GM18499 (cell line): ENCODE measurements at regions not wholly inside any gene's neighbourhood (a gene's known extent, or its start where the extent isn't known, plus 50 kb on each side); places are given as distances from the start of the nearest gene placed in this dataset.
"Not testable (repeated sequence)": the region's sequence is repeated elsewhere in the genome, so short reads cannot be mapped to it uniquely, and the experiment has no call there.

Source experiments
- ATAC-seq: cut with Tn5 transposase; IDR thresholded peaks from one replicate; pipeline ENCODE4 v1.9.1; 2021; ENCODE audit warnings: moderate number of reproducible peaks; ENCODE audit not compliant: insufficient read depth, unreplicated experiment

DNA sequence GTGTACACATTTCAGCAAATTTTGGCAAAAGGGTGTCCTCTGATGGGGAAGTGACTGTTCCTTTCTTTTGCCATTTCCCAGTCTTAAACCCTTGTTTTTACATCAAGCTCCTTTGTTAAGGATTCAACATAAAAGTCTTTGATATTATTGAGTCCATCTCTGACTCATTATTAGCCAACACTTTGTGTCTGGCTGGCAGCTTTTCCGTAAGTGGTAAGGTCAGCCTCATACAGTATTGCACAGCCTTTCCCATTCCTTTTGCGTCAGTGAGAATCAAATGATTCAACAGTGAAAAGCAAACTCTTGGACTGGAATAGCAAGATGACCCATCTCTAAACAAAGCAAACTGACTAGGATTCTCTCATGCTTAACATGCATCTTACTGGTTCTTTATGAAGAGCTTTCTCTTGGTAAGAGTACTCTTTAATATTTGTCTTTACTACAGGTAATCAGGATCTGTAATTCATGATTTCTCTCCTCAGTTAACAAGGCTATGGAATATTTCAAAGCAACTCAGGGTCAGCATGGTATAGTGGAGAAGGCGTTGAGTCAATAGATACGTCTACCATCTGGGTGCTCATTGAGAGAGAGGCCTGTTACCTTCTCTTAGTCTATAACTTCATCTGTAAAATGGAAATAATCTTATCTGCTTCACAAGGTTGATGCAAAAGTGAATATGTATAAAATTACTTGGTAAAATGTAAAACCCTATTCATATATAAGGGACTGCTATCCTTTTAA lies 183.6 kb downstream of the PRL start:
- no peak for ATAC-seq

DNA sequence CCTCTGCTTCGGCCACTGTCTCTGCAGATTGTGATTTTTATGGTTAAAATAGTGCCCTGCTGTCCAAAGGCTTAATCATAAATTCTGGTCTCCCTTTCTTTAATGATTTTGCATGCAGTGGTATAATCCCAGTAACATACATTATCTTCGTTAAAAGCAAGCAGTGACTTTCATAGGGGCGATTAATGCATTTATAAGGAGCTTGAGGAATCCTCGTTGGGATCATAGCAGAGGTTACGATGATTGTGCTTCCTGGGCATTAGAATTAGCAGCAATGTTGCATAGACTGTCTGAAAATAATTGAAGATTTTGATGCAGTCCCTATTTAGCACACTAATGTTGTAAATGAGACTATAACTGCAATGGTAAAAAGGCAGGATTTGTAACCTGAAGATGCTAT lies 181.3 kb downstream of the PRL start:
- ATAC-seq, result no peak

DNA sequence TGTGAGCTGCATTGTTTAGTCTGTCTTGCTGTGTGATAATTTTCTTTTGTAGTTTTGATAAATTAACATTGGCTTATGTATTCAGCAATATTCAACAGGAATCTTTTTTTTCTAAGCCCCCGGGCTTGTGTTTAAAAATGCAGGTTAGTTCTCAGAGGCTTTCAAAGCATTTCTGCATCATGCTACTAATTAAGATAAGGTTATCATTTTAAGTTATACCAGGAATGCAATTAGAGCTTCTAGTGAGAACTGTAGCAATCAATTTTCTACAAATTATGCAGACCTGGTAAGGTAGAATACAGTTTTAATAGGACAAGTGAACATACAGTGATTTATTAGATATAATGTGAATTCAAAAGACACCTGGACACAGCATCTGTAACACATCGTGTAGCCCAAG lies 179.2 kb downstream of the PRL start:
- no peak for ATAC-seq

DNA sequence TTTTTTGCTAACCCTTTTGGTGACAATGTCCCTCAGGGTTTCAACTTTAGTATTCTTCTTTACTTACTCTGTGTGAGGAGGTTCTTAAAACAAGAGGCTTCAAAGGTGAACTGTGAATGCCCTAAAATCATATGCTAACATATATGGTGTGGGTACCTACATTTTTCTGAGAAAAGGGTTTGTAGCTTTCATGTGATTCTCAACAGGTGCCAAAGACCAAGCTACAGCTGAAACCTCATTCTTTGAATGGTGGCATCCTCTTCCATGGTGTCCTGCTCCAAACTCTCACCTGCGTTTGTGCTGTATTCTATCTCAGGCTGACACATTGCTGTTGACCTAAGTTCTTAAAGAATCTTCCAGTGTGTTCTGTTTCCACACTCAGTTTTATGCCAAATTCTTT lies 177.3 kb downstream of the PRL start:
- no peak for ATAC-seq

DNA sequence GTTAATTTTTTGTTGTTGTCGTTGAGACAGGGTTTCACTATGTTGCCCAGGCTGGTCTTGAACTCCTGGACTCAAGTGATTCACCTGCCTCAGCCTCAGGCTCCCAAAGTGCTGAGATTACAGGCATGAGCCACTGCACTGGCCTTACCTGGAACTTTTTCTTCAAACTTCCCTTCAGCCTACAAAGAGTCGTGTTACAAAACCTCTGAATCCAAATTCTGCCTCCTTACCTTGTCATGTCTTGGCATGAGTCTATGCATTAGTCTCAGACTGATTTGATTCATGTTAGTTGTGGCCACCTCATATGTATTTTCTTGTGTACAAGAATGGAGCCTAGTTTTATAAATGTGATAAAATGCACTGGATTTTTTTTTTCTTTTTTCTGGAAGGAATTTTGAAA lies 172.1 kb downstream of the PRL start:
- no peak for ATAC-seq

DNA sequence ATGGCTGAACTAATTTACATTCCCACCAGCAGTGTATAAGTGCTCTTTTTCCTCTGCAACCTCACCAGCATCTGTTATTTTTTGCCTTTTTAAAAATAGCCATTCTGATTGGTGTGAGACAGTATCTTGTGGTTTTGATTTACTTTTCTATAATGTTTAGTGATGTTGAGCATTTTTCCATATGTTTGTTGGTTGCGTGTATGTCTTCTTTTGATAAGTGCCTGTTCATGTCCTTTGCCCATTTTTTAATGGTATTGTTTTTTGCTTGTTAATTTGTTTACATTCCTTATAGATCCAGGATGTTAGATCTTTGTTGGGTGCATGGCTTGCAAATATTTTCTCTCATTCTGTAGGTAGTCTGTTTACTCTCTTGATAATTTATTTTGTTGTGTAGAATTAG lies 169.9 kb downstream of the PRL start:
- no peak for ATAC-seq

DNA sequence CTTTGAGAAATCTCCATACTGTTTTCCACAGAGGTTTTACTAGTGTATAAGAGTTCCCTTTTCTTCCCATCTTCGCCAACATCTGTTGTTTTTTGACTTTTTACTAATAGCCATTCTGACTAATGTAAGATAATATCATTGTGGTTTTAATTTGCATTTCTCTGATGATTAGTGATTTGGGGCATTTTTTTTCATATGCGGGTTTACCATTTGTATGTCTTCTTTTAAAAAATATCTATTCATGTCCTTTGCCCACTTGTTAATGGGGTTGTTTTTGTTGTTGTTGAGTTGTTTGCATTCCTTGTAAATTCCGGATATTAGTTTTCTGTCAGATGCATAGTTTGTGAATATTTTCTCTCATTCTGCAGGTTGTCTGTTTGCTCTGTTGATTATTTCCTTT lies 167.1 kb downstream of the PRL start:
- ATAC-seq, result no peak

DNA sequence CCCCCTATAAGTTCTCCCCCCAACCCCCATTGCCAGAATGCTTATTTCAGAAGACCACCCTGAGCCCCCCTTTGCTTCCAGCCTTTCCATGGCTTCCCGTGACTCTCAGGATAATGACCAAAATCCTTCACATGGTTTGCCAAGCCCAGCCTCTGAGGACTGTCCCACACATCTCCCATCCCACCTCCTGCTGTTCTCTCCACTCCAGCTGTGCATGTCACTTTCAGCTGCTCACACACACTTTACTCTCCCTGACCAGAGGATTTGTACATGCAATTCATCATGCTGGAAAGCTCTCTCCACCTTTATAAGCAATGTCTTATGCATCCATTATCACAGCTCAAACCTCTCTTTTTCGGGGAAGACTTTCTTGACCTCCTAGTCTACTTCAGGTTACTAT lies 164.2 kb downstream of the PRL start:
- ATAC-seq, result no peak

DNA sequence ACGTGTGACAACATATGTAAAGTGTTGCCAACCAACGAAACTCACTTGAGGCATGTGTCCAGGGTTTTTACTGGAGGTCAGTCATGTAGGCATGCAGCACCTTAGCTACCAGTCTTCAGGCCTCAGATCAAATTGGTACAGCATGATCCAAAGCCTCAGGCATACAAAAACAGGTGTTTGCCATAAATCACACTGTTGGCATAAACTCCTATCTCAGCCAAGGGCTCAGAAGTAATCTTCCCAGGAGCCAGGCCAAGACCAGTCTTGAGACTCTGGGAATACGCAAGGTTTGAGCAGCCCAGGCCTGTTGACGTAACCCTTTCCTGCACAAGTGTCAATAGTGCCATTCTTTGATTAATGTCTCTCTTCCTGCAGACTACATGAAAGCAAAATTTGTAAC lies 163.5 kb downstream of the PRL start:
- no peak for ATAC-seq

DNA sequence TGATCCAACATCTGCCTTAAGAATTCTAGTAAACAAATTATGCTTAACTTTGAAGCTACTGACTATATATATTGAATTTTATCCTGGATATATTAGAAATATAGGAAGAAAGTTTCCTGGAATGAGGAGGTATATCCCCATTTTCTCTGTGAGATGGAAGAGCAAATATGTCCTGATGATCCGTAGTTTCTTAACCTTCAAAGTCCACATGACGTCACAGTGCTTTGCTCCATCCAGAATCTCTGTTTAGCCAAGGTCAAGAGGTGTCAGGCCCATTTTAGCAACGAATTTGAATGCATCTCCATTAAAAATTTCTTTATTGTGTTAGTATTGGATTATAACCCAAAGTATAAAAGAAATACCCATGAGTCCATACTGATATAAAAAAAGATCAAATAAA lies 162.5 kb downstream of the PRL start:
- ATAC-seq, result no peak

DNA sequence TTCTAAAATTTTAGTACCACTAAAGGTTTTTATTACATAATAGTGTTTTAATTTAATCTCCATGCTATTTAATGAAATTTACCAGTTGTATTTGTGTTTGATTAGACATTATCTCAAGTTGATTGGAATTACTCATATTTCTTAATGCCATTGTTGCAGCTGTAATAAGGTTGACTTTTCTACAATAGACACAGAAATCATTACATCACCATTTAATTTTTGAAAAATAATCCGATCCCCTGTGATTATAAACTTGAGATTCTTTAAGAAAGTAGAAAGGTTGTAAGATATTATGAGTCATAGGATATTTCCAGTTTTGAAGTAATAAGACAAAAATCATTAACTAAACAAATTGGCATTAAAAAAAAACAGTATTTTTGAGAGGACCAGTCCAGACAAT lies 161.4 kb downstream of the PRL start:
- no peak for ATAC-seq

DNA sequence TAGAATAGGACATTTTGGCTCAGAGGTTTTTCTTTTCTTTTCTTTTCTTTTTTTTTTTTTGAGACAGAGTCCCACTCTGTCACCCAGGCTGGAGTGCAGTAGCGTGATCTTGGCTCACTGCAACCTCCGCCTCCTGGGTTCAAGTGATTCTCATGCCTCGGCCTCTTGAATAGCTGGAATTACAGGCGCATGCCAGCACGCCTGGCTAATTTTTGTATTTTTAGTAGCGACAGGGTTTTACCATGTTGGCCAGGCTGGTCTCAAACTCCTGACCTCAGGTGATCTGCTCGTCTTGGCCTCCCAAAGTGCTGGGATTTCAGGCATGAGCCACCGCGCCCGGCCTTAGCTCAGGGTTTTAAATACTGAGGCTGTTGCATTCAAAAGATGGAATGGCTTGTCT lies 156.1 kb downstream of the PRL start:
- ATAC-seq, result not testable (repeated sequence)

DNA sequence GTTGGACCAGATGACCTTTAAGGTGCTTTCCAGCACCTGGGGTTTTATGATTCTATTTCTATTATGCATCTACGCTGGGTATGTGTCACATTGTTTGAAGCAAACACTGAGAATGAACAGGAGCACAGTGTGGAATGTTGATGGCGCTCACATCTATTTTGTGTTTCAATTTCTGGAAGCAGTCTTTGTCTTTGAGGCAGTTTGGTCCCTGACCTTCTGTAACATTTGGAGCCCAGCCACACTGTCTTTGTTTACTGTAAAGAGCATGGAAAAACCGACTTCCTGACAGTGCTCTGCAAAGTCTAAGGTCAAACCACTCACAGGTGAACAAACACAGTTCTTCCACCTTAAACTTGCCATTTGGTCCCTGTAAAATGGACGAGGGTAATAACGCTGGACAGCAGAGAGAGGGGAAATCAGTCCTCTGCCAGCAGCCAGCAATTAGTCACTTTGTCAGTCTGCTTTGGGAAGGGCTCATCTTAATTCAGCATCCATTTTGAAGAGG lies 155.5 kb downstream of the PRL start:
- ATAC-seq, result no peak

DNA sequence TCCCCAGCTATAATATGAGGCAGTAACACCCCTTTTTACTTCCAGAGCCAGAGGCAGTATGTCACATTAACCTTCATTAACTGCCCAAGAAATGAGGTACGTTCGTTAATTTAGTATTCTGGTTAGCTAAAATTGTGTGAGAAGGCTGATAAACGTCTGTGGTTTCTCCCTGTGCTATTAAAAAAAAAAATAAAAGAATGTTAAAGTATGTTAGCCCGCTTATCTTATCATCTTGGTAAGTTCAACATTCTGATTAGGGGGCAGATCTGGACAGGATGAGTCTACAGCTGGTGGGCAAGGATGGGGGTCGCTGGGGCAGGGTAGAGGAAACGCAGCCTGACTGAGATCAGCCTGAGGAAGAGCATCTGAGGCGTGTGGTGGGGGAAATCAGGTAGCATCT lies 154.0 kb downstream of the PRL start:
- ATAC-seq, result no peak

DNA sequence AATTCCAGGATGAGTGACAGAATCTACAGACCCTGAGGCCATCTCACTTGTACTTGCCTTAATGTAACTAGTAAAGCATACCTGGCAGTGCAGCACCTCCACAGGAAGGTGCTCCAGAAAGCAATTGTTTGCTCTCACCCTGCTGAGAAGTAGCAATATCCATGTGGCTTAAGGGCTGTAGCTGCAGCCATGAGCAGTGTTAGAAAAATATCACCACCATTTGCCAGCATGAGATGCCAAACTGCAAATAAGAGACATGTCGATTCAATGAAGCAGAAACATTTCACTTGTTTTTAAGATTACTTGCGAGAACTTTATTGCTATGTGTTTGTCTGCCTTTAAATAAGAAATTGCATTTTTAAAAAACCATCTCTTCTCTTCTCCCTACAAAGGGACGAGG lies 151.5 kb downstream of the PRL start:
- no peak for ATAC-seq

DNA sequence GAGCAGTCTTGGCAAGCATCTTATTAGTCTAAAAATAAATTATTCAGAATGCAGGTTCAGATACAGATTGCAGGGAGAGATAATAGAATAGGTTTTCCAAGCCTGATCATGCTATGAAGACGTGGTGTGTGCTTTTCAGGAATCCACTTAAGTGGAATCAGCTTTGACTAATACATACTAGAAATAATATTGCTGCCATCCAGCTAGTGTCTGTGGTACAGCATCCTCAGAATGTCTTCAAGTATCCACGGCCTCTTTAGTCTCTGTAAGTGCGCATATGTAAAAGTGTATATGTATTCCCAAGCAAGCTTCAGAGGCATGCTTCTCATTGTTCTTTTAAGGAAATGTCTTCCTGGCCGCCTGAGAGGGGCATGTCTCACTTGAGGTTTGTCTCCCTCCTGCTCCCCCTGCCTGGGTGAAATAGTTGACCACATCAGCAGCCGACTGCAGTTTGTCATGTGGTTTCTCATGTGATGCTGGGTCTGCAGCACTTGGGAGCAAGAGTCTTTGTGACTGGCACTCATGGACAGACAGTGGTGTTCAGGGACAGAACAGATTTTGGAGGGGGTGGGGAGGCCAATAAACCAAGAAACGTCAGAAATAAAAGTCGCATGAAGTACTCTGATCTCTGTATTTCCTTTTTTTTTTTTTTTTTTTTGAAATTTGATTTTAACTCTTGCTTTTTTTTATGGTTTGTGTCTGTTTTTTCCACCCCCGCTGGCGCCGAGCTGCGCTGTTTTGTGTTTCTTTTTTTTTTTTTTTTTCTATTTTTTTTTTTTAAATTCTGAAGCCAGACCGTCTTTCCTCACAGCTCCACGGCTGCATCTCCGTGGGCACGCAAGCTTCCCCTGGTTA lies 150.8 kb downstream of the PRL start:
- ATAC-seq, result no peak

DNA sequence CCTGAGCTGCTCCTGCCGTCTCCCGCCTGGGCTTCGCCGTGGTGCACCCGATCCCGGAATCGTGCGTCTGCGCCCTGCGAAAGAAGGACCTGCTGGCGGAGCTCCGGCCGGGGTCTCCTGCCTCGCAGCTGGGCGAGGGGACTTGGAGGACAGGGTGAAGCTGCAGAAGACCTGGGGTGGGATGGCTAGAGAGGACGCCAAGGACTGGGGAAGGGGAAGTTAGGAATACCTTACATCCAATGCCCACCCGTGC lies 150.2 kb downstream of the PRL start:
- no peak for ATAC-seq

DNA sequence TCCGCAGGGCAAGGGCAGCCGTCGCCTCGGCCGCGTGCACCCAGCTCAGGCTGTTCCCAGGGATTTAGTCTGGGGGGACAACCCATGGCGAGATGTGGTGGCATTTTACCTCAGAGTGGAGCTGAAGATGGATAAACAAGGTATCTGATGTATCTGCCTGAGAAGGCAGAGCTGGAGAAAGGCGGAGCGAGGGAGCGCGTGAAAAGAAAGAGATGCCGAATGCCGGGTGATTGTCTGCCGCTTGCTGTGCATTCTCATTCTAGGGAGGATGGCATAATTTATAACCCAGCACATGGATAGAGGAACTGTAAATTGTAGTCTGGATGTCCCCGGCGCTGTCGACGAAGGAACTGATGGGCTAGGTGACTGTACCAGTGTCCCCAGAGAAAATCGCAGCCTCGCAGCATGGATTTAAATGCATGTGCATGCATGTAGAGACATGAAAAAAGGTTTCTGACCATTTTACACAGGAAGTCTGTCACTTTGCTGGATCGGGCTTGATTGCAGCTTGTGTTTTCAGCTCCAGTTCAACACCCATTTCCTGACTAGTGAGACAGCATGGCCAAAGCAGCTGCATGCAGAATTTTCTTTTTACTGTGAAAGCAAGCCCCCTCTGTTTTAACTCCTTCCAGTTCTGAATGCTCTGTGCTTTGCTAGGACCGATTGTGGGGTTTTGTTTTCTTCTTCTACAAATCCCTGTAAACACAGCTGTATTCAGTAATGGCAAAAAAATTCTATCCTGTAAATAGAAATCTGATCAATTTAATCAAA lies 149.7 kb downstream of the PRL start:
- no peak for ATAC-seq

DNA sequence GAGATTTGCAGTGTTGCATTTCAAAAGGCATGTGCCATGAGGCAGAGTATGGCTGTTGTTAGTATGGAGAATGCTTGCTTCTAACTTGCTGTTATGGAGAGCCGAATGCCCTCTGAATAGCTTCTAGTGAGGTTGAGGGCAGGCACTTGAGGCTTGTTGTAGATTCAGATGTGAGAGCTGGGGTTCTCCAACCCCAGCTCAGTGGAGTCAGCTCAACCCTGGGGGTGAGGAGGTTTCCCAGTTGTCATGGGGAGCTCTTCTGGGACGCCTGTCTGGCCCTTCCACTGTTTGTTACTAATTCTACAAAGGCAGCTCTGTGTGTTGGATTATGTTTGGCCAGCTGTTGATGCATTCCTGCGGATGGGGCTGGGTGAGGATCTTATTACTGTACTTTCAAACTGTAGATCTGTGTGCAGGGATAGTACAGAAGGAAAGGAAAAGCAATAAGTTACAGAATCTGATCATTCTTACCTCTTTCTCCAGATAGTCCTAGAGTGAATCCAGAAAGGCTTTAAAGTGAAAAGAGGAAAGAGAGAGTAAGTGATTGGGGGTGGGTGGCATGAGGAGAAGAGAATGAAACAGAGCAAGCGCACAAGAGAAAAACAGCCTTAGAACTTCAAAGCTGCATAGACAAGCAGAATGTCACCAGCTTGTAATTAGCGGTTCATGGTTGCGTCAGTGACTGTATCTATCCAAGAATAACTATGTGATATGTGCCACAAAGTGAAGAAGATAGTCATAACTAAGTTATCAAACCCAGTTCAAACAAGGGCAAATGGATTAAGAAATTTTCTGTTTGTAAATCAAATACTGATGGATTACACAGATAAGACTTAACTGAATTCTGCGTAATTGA lies 148.7 kb downstream of the PRL start:
- ATAC-seq, result no peak

DNA sequence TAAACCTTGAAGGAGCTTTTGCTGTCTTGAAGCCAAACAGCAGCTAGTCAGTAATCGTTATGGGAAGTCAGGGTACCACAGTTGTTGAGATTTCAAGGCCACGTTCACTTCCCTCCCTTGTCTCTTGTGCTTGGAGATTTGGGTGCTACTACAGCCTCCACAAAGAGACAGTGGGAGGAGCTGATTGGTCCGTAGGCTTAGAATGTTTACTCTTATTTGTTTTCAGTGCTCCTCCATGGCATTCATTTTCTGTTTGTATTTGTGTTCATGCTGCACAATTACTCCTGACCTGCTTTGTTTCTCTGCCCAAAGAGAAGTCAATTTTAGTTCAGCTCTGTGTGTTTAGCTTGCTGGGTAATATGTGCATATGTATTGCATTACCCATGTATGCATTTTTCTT lies 147.7 kb downstream of the PRL start:
- no peak for ATAC-seq
